K562 (cell line): ENCODE measurements at regions not wholly inside any gene's neighbourhood (a gene's known extent, or its start where the extent isn't known, plus 50 kb on each side); places are given as distances from the start of the nearest gene placed in this dataset.
"Not testable (repeated sequence)": the region's sequence is repeated elsewhere in the genome, so short reads cannot be mapped to it uniquely, and the experiment has no call there.

Experiments
- ATAC-seq: fragments of 200-7000 bp; cut with Tn5 transposase; 3 replicates; pipeline ENCODE4 v1.9.1; 2020; ENCODE audit warnings: moderate library complexity
- BruUV-seq: library from RNA; stranded (reverse); fragments of 400-500 nt; replicated peaks from 2 replicates; lab custom pipeline; 2021; lab: Mats Ljungman, UMichigan
- CTCF ChIA-PET: fragments of 300-600 bp; formaldehyde crosslinking; extraction: SDS; loops from one replicate; lab custom pipeline; 2021; ENCODE audit warnings: low intra/inter-chr PET ratio; lab: Yijun Ruan, JAX
- POLR2A ChIA-PET: fragments of 300-600, 350-650 bp; sonication (Branson Sonifier 250); formaldehyde crosslinking; extraction: SDS; loops from one replicate; lab custom pipeline; 2021; ENCODE audit warnings: antibody characterized with exemption, inconsistent platforms; lab: Yijun Ruan, JAX
- DNase-seq, 4 experiments: peaks; one replicate each; pipeline versions ENCODE4 v3.0.0 to v3.0.0-alpha.2; 2011 to 2018; ENCODE audit warnings: low spot score in 3 of 4, mixed read lengths in 3 of 4; ENCODE audit errors: extremely low read depth in 1 of 4
- FAIRE-seq: peaks from 2 replicates; lab custom pipeline; 2011; peaks lifted over from hg19 to GRCh38; lab: Jason Lieb, UNC
- H2AFZ ChIP-seq: 2 replicates; pipeline ENCODE4 v1.6.0; 2011; ENCODE audit warnings: low read depth, low read length, control low read depth, inconsistent platforms
- H3K27ac ChIP-seq: fragments of 200-600 bp; 3 replicates; pipeline ENCODE4 v1.8.0; 2011; ENCODE audit warnings: low read depth, mild to moderate bottlenecking, control low read depth, inconsistent platforms, low read length, moderate library complexity, mixed read lengths; ENCODE audit errors: extremely low read depth
- H3K27me3 ChIP-seq, 2 experiments: fragments of 300-600 bp in 1 of 2; 2 replicates in 1 of 2; 3 replicates in 1 of 2; pipeline versions ENCODE4 v1.6.0 to v1.8.0; 2011; ENCODE audit warnings: inconsistent platforms in 2 of 2, low read length in 2 of 2, mild to moderate bottlenecking in 1 of 2, mixed read lengths in 1 of 2, moderate library complexity in 1 of 2; ENCODE audit not compliant: control insufficient read depth in 2 of 2, insufficient read depth in 2 of 2
- H3K36me3 ChIP-seq: fragments of 300-600 bp; 3 replicates; pipeline ENCODE4 v1.8.0; 2011; ENCODE audit warnings: mild to moderate bottlenecking, low read length, inconsistent platforms; ENCODE audit not compliant: control insufficient read depth, insufficient read depth
- H3K4me1 ChIP-seq, 2 experiments: fragments of 200-600 bp in 1 of 2; replicated peaks in 1 of 2; 2 replicates in 1 of 2; 3 replicates in 1 of 2; pipeline versions ENCODE4 v1.5.1 to v1.8.0; 2011; ENCODE audit warnings: inconsistent platforms in 2 of 2, low read length in 2 of 2, mild to moderate bottlenecking in 1 of 2, mixed read lengths in 1 of 2, moderate library complexity in 1 of 2; ENCODE audit not compliant: control insufficient read depth in 2 of 2, insufficient read depth in 2 of 2
- H3K4me2 ChIP-seq: 2 replicates; pipeline ENCODE4 v1.6.1; 2011; ENCODE audit warnings: low read length, control low read depth, inconsistent platforms, mixed read lengths; ENCODE audit not compliant: insufficient read depth
- H3K4me3 ChIP-seq: fragments of 200-600 bp; sonication (generic), shearing (Covaris generic); 2 replicates; pipeline ENCODE4 v1.5.1; 2016; ENCODE audit warnings: control low read depth, inconsistent platforms
- H3K79me2 ChIP-seq: fragments of 200-600 bp; 3 replicates; pipeline ENCODE4 v1.8.0; 2011; ENCODE audit warnings: low read length, inconsistent platforms; ENCODE audit not compliant: control insufficient read depth, insufficient read depth
- H3K9ac ChIP-seq, 2 experiments: 2 replicates each; pipeline versions ENCODE4 v1.6.0 to v1.6.1; 2011; ENCODE audit warnings: low read depth in 2 of 2, low read length in 2 of 2, control low read depth in 1 of 2, inconsistent platforms in 1 of 2, mild to moderate bottlenecking in 1 of 2, mixed read lengths in 1 of 2; ENCODE audit not compliant: insufficient read depth in 1 of 2
- H3K9me1 ChIP-seq: one replicate; pipeline ENCODE4 v1.6.0; 2011; ENCODE audit warnings: inconsistent platforms, mild to moderate bottlenecking, low read length, moderate library complexity; ENCODE audit not compliant: control insufficient read depth, insufficient read depth
- H3K9me3 ChIP-seq: replicated peaks from 2 replicates; pipeline ENCODE4 v1.5.1; 2011; ENCODE audit warnings: low read depth, low read length, inconsistent platforms; ENCODE audit not compliant: control insufficient read depth, insufficient read depth
- H4K20me1 ChIP-seq: replicated peaks from 2 replicates; pipeline ENCODE4 v1.6.1; 2011; ENCODE audit warnings: low read length, inconsistent platforms, mixed read lengths; ENCODE audit not compliant: control insufficient read depth, insufficient read depth
- WGBS: fragments of 100-300 bp; shearing (Covaris generic); methylation state at CpG from one replicate; pipeline ENCODE4 v1.1.6; 2016; ENCODE audit warnings: low coverage, mixed read lengths; ENCODE audit not compliant: insufficient coverage; ENCODE audit errors: missing lambda C conversion rate; 5-methylcytosine and 5-hydroxymethylcytosine counted together
- in situ Hi-C: fragments of 300-500 bp; cut with MboI; formaldehyde crosslinking; loops from 4 replicates; pipeline ENCODE4 v1.15.0; 2018; ENCODE audit warnings: inconsistent platforms, mixed read lengths
- intact Hi-C: fragments of 100-400 bp; cut with micrococcal nuclease; formaldehyde crosslinking; loops from 2 replicates; pipeline ENCODE4 v1.14.2; 2022

GRCh38 chr5:158446761-158447160 lies 587.8 kb upstream of the CLINT1 start:
- H3K36me3 ChIP-seq, H3K9ac ChIP-seq, intact Hi-C loops, DNase-seq, BruUV-seq, ATAC-seq, H3K4me2 ChIP-seq, CTCF ChIA-PET, in situ Hi-C loops, H2AFZ ChIP-seq, H3K4me3 ChIP-seq, FAIRE-seq, H3K27ac ChIP-seq, H4K20me1 ChIP-seq, H3K9me1 ChIP-seq, H3K4me1 ChIP-seq, H3K79me2 ChIP-seq, H3K27me3 ChIP-seq, H3K9me3 ChIP-seq: not testable (repeated sequence)
- 1% methylated on average over 6 of the region's 6 CpGs for WGBS
- POLR2A ChIA-PET, result interaction anchor here (0.6 kb wide), 1 partner anchor 90 kb away, joined by 3 read pairs; no protein-coding TSS in a partner anchor

GRCh38 chr5:158439204-158439603 lies 580.3 kb upstream of the CLINT1 start:
- H3K9ac ChIP-seq, H3K27ac ChIP-seq, FAIRE-seq, H3K9me1 ChIP-seq, DNase-seq, BruUV-seq, H2AFZ ChIP-seq, ATAC-seq, H4K20me1 ChIP-seq, in situ Hi-C loops, CTCF ChIA-PET, POLR2A ChIA-PET, H3K9me3 ChIP-seq, H3K4me2 ChIP-seq, H3K79me2 ChIP-seq, H3K27me3 ChIP-seq, H3K36me3 ChIP-seq, intact Hi-C loops, H3K4me3 ChIP-seq, H3K4me1 ChIP-seq: not testable (repeated sequence)
- 0% methylated on average over 2 of the region's 3 CpGs for WGBS
